ENCODE measurements at regions not wholly inside any gene's neighbourhood (a gene's known extent, or its start where the extent isn't known, plus 50 kb on each side); places are given as distances from the start of the nearest gene placed in this dataset.

- Histone ChIP-seq H3K27ac (ENCODE audit: extremely low read depth, low read depth, low read length) (no peak overlapping the region), H3K36me3 (ENCODE audit: control insufficient read depth, insufficient read depth, low read length) (no peaks in the 10 kb centered on the region), H3K4me2 (ENCODE audit: insufficient read depth, low read length) (no peak overlapping the region), H3K79me2 (ENCODE audit: control insufficient read depth, insufficient read depth, low read length) (no peaks in the 10 kb centered on the region), H4K20me1 (replicated peaks; ENCODE audit: control insufficient read depth, insufficient read depth, low read length) (no peaks in the 10 kb centered on the region), H3K4me3 (no peak overlapping the region), H3K4me1 (replicated peaks in 1 of 2; ENCODE audit: control insufficient read depth in 2 of 2, insufficient read depth in 2 of 2, low read length in 2 of 2) (no peaks in the 10 kb centered on the region), H3K9me3 (replicated peaks; ENCODE audit: control insufficient read depth, insufficient read depth, low read depth, low read length) (no peaks in the 10 kb centered on the region), H3K9me1 (ENCODE audit: control insufficient read depth, insufficient read depth, low read length) (no peaks in the 10 kb centered on the region), H2AFZ (ENCODE audit: low read depth, low read length) (no peak overlapping the region), H3K9ac (ENCODE audit: insufficient read depth in 1 of 2, low read depth in 2 of 2, low read length in 2 of 2) (no peak overlapping the region), H3K27me3 (ENCODE audit: control insufficient read depth in 2 of 2, insufficient read depth in 2 of 2, low read length in 2 of 2) (peaks cover 0 to 17% of the 10 kb centered on the region in 2 experiments; a peak in 4 of 5 replicates)
- ATAC-seq (no peak), FAIRE-seq (no peak), DNase-seq (ENCODE audit: extremely low read depth in 1 of 4, low spot score in 3 of 4) (no peak)
- ChIA-PET CTCF (ENCODE audit: low intra/inter-chr PET ratio) (no interaction called here), POLR2A (interaction anchor here (0.5 to 0.6 kb wide), 4 partner anchors 20 to 445 kb away, joined by 3 to 5 read pairs (median 4); no protein-coding TSS in a partner anchor)
- intact Hi-C loops (cut with micrococcal nuclease), result no loop called here
- in situ Hi-C loops (cut with MboI), result no loop called here
- BruUV-seq (replicated peaks), result no TSS peak
- 3% methylated on average over 8 of the region's 14 CpGs for WGBS (ENCODE audit: insufficient coverage, low coverage, missing lambda C conversion rate)
- TF ChIP-seq FOXJ3 (CRISPR knock-in tag; IDR thresholded peaks at IDR 0.05) (no peak), POLR2H (tag; IDR thresholded peaks at IDR 0.05; ENCODE audit: low read depth) (no peak), XRCC5 (IDR thresholded peaks at IDR 0.05; ENCODE audit: low read depth, low read length) (no peak), POLR2A (conservative IDR thresholded peaks at IDR 0.05) (no peak)
Observed at GRCh38 chr11:134734894-134735293, 322.9 kb upstream of the B3GAT1 start.

GRCh38 chr11:134734141-134734845 lies 322.3 kb upstream of the B3GAT1 start:
- Histone ChIP-seq H2AFZ (ENCODE audit: low read depth, low read length) (no peak overlapping the region), H3K9me3 (replicated peaks; ENCODE audit: control insufficient read depth, insufficient read depth, low read depth, low read length) (no peaks in the 10 kb centered on the region), H3K36me3 (ENCODE audit: control insufficient read depth, insufficient read depth, low read length) (no peaks in the 10 kb centered on the region), H3K27ac (ENCODE audit: extremely low read depth, low read depth, low read length) (no peak overlapping the region), H3K9me1 (ENCODE audit: control insufficient read depth, insufficient read depth, low read length) (no peaks in the 10 kb centered on the region), H3K79me2 (ENCODE audit: control insufficient read depth, insufficient read depth, low read length) (no peaks in the 10 kb centered on the region), H3K4me2 (ENCODE audit: insufficient read depth, low read length) (no peak overlapping the region), H3K4me3 (no peak overlapping the region), H3K4me1 (replicated peaks in 1 of 2; ENCODE audit: control insufficient read depth in 2 of 2, insufficient read depth in 2 of 2, low read length in 2 of 2) (no peaks in the 10 kb centered on the region), H4K20me1 (replicated peaks; ENCODE audit: control insufficient read depth, insufficient read depth, low read length) (no peaks in the 10 kb centered on the region), H3K27me3 (ENCODE audit: control insufficient read depth in 2 of 2, insufficient read depth in 2 of 2, low read length in 2 of 2) (peaks cover 0 to 20% of the 10 kb centered on the region in 2 experiments; a peak in 4 of 5 replicates), H3K9ac (ENCODE audit: insufficient read depth in 1 of 2, low read depth in 2 of 2, low read length in 2 of 2) (no peak overlapping the region)
- ChIA-PET POLR2A (interaction anchor here (0.6 kb wide), 3 partner anchors 49 to 445 kb away, joined by 3 to 4 read pairs (median 3); no protein-coding TSS in a partner anchor), CTCF (ENCODE audit: low intra/inter-chr PET ratio) (no interaction called here)
- FAIRE-seq, result no peak
- DNase-seq (ENCODE audit: extremely low read depth in 1 of 4, low spot score in 3 of 4), result no peak
- BruUV-seq (replicated peaks), result no TSS peak
- WGBS (ENCODE audit: insufficient coverage, low coverage, missing lambda C conversion rate), result 0% methylated on average over 9 of the region's 9 CpGs
- no peak for ATAC-seq
- intact Hi-C loops (cut with micrococcal nuclease) (no loop called here), in situ Hi-C loops (cut with MboI) (no loop called here)
- no peak for TF ChIP-seq KDM2B (CRISPR knock-in tag; IDR thresholded peaks at IDR 0.05)
- TF ChIP-seq STAT5A (IDR thresholded peaks at IDR 0.05; ENCODE audit: borderline replicate concordance, low read length), result no peak
- no peak for TF ChIP-seq ZHX1 (conservative IDR thresholded peaks at IDR 0.05; ENCODE audit: low read length)
- no peak for TF ChIP-seq MEF2A (IDR thresholded peaks at IDR 0.05; ENCODE audit: control insufficient read depth, low read depth, low read length)
- TF ChIP-seq GTF2B (IDR thresholded peaks at IDR 0.05; ENCODE audit: extremely low read depth, insufficient read length), result no peak
- no peak for TF ChIP-seq ARID2 (IDR thresholded peaks at IDR 0.05)
- no peak for TF ChIP-seq RFX1 (IDR thresholded peaks at IDR 0.05)
- TF ChIP-seq HDGF (IDR thresholded peaks at IDR 0.05), result no peak
- TF ChIP-seq ZNF165 (CRISPR knock-in tag; IDR thresholded peaks at IDR 0.05; ENCODE audit: borderline replicate concordance), result no peak
- no peak for TF ChIP-seq SRF (CRISPR knock-in tag; IDR thresholded peaks at IDR 0.05)
- no peak for TF ChIP-seq KLF10 (CRISPR knock-in tag; IDR thresholded peaks at IDR 0.05)
